ENCODE measurements at regions not wholly inside any gene's neighbourhood (a gene's known extent, or its start where the extent isn't known, plus 50 kb on each side); places are given as distances from the start of the nearest gene placed in this dataset.

GRCh38 chr5:124620743-124621142 lies 125.7 kb downstream of the ZNF608 start:
- Histone ChIP-seq H3K27ac (no peak overlapping the region), H3K36me3 (ENCODE audit: low read depth, missing control alignments) (no peaks in the 10 kb centered on the region), H3K9me3 (no peaks in the 10 kb centered on the region), H3K27me3 (no peaks in the 10 kb centered on the region), H3K4me3 (no peak overlapping the region), H3K4me1 (no peaks in the 10 kb centered on the region)
- no peak for DNase-seq
- TF ChIP-seq POLR2A (IDR thresholded peaks at IDR 0.05), result no peak
- TF ChIP-seq CTCF (IDR thresholded peaks at IDR 0.05), result no peak
- 73 to 92% methylated on average over 2 of the region's 2 CpGs for WGBS, 2 donors
- intact Hi-C loops (cut with DNase I; ENCODE audit: low total_unique reads), result no loop called here

GRCh38 chr5:124619121-124619520 lies 127.3 kb downstream of the ZNF608 start:
- WGBS, 2 donors, result 66 to 67% methylated on average over 4 of the region's 4 CpGs
- no peak for DNase-seq
- H3K27ac ChIP-seq, result no peak overlapping the region
- H3K4me3 ChIP-seq, result no peak overlapping the region
- TF ChIP-seq CTCF (IDR thresholded peaks at IDR 0.05), result no peak
- TF ChIP-seq POLR2A (IDR thresholded peaks at IDR 0.05), result no peak
- no peaks in the 10 kb centered on the region for H3K9me3 ChIP-seq
- H3K36me3 ChIP-seq (ENCODE audit: low read depth, missing control alignments), result no peaks in the 10 kb centered on the region
- intact Hi-C loops (cut with DNase I; ENCODE audit: low total_unique reads), result no loop called here
- H3K4me1 ChIP-seq, result no peaks in the 10 kb centered on the region
- no peaks in the 10 kb centered on the region for H3K27me3 ChIP-seq

GRCh38 chr5:124617787-124618186 lies 128.7 kb downstream of the ZNF608 start:
- no peaks in the 10 kb centered on the region for H3K36me3 ChIP-seq (ENCODE audit: low read depth, missing control alignments)
- H3K9me3 ChIP-seq, result no peaks in the 10 kb centered on the region
- intact Hi-C loops (cut with DNase I; ENCODE audit: low total_unique reads), result no loop called here
- no peak for TF ChIP-seq POLR2A (IDR thresholded peaks at IDR 0.05)
- TF ChIP-seq CTCF (IDR thresholded peaks at IDR 0.05), result no peak
- H3K4me1 ChIP-seq, result no peaks in the 10 kb centered on the region
- H3K4me3 ChIP-seq, result no peak overlapping the region
- 82 to 100% methylated on average over 1 of the region's 1 CpG for WGBS, 2 donors
- no peak for DNase-seq
- no peak overlapping the region for H3K27ac ChIP-seq
- no peaks in the 10 kb centered on the region for H3K27me3 ChIP-seq

- 66 to 70% methylated on average over 2 of the region's 2 CpGs for WGBS, 2 donors
- Histone ChIP-seq H3K9me3 (no peaks in the 10 kb centered on the region), H3K4me3 (no peak overlapping the region), H3K36me3 (ENCODE audit: low read depth, missing control alignments) (no peaks in the 10 kb centered on the region), H3K27me3 (no peaks in the 10 kb centered on the region), H3K4me1 (no peaks in the 10 kb centered on the region), H3K27ac (no peak overlapping the region)
- DNase-seq, result no peak
- intact Hi-C loops (cut with DNase I; ENCODE audit: low total_unique reads), result no loop called here
- TF ChIP-seq CTCF (IDR thresholded peaks at IDR 0.05) (no peak), POLR2A (IDR thresholded peaks at IDR 0.05) (no peak)
Observed at GRCh38 chr5:124614836-124615385, 131.5 kb downstream of the ZNF608 start.

- H3K9me3 ChIP-seq, result no peaks in the 10 kb centered on the region
- no peaks in the 10 kb centered on the region for H3K4me1 ChIP-seq
- no peak overlapping the region for H3K4me3 ChIP-seq
- H3K27me3 ChIP-seq, result no peaks in the 10 kb centered on the region
- H3K27ac ChIP-seq, result no peak overlapping the region
- DNase-seq, result no peak
- TF ChIP-seq POLR2A (IDR thresholded peaks at IDR 0.05) (no peak), CTCF (IDR thresholded peaks at IDR 0.05) (no peak)
- intact Hi-C loops (cut with DNase I; ENCODE audit: low total_unique reads), result no loop called here
- no peaks in the 10 kb centered on the region for H3K36me3 ChIP-seq (ENCODE audit: low read depth, missing control alignments)
- 50 to 93% methylated on average over 1 of the region's 1 CpG for WGBS, 2 donors
Observed at GRCh38 chr5:124614105-124614504, 132.3 kb downstream of the ZNF608 start.
